Transverse colon (tissue), 4 donors: ENCODE measurements at regions not wholly inside any gene's neighbourhood (a gene's known extent, or its start where the extent isn't known, plus 50 kb on each side); places are given as distances from the start of the nearest gene placed in this dataset.
"Not testable (repeated sequence)": the region's sequence is repeated elsewhere in the genome, so short reads cannot be mapped to it uniquely, and the experiment has no call there.

Source experiments
- DNase-seq: peaks from one replicate; pipeline ENCODE4 v3.0.0-alpha.2; 2019
- H3K27ac ChIP-seq, 4 donors: fragments of 200-600 bp; sonication (generic); 2 replicates each; pipeline ENCODE4 v1.5.1; 2016 to 2018; ENCODE audit warnings: inconsistent platforms in 4 of 4
- H3K27me3 ChIP-seq: fragments of 200-600 bp; sonication (generic); 2 replicates; pipeline ENCODE4 v1.5.1; 2017; ENCODE audit warnings: inconsistent platforms
- H3K36me3 ChIP-seq, 4 donors: fragments of 200-600 bp; sonication (generic); 2 replicates each; pipeline ENCODE4 v1.5.1; 2017 to 2019; ENCODE audit warnings: inconsistent platforms in 4 of 4
- H3K4me1 ChIP-seq, 4 donors: fragments of 200-600 bp; sonication (generic); 2 replicates each; pipeline ENCODE4 v1.5.1; 2017 to 2020; ENCODE audit warnings: inconsistent platforms in 4 of 4
- H3K4me3 ChIP-seq, 4 donors: fragments of 200-600 bp; sonication (generic); 1 replicate in 1 of 4; 2 replicates in 3 of 4; pipeline versions ENCODE4 v1.5.1 to v1.6.1; 2017 to 2019; ENCODE audit warnings: inconsistent platforms in 4 of 4
- H3K9me3 ChIP-seq, 2 donors: fragments of 200-600 bp; sonication (generic); 2 replicates each; pipeline ENCODE4 v1.5.1; 2017 to 2019; ENCODE audit warnings: inconsistent platforms in 2 of 2
- EP300 ChIP-seq: sonication (generic); formaldehyde crosslinking; IDR thresholded peaks from one replicate; pipeline ENCODE4 v1.6.1; 2017; ENCODE audit warnings: antibody characterized with exemption, low read depth
- POLR2A ChIP-seq: fragments of 450-650 bp; IDR thresholded peaks from one replicate; pipeline ENCODE4 v1.6.1; 2016; ENCODE audit warnings: antibody characterized with exemption, mild to moderate bottlenecking, moderate library complexity
- POLR2AphosphoS5 ChIP-seq, 3 donors: sonication (generic); formaldehyde crosslinking; IDR thresholded peaks; one replicate each; pipeline ENCODE4 v1.6.1; 2016; ENCODE audit warnings: antibody characterized with exemption in 3 of 3
- WGBS, 2 donors: methylation state at CpG; one replicate each; pipeline ENCODE4 v1.1.5; 2018; ENCODE audit warnings: low coverage in 1 of 2; 5-methylcytosine and 5-hydroxymethylcytosine counted together
- in situ Hi-C, 4 donors: fragments of 200-750 bp; cut with MboI; loops; one replicate each; pipeline versions ENCODE4 v1.15.0 to v1.15.1; 2017; ENCODE audit warnings: low sequenced_read_pairs in 3 of 4, low pct_ligation_motif_present in 1 of 4, low pct_unique_long_range_greater_than_20kb in 1 of 4
- intact Hi-C: fragments of 100-400 bp; cut with DNase I; formaldehyde crosslinking; loops from one replicate; pipeline ENCODE4 v1.15.1; 2023; ENCODE audit warnings: low total_unique reads
- TF ChIP-seq, protein P1 (sequence below), 5 experiments: fragments of 200-600 bp in 3 of 5; fragments of 450-650 bp in 2 of 5; sonication (generic) in 3 of 5; IDR thresholded peaks; 1 replicate in 2 of 5; 2 replicates in 3 of 5; pipeline ENCODE4 v1.5.1; 2016 to 2017; ENCODE audit warnings: antibody characterized with exemption in 5 of 5, inconsistent platforms in 3 of 5, mild to moderate bottlenecking in 2 of 5, moderate library complexity in 1 of 5

DNA sequence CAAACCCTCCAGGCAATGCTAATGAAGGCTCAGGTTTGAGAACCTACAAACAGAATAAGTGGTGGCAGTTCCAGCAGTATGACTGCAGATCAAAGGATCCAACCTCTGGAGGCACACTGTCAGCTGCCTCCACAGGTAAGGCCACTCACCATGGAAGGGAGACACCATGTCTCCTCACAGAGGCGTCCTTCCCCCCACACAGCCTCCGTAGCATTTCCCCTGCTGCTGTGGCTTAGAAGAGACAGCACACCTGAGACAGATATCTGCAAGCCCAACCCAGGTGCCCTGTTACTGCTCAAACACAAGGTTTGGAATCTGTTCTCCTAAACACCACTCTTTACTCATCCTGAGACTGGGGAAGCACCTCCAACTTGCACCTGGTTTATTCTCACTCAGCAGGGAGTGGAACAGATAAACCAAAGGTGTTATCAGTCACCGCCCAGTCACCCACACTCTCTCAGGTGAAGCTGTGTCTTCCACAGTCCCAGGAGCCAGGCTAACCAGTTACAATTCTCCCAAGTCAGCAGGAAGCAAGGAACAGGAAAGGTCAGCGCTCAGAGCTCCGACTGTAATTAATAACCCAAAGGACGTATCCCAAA, 311.2 kb downstream of the FOXO1 start:
- DNase-seq: no peak
- Histone ChIP-seq H3K36me3 (no peaks in the 10 kb centered on the region), H3K9me3 (no peaks in the 10 kb centered on the region), H3K4me1 (peaks cover 0 to 5% (median 0%) of the 10 kb centered on the region in 4 donors), H3K27me3 (no peaks in the 10 kb centered on the region), H3K4me3 (no peak overlapping the region), H3K27ac (no peak overlapping the region)
- in situ Hi-C loops: no loop called here
- no peak for TF ChIP-seq EP300
- TF ChIP-seq POLR2AphosphoS5 (IDR thresholded peaks at IDR 0.05): no peak
- intact Hi-C loops: no loop called here
- 93 to 100% methylated on average over 4 to 6 of the region's 6 CpGs for WGBS, 2 donors

DNA sequence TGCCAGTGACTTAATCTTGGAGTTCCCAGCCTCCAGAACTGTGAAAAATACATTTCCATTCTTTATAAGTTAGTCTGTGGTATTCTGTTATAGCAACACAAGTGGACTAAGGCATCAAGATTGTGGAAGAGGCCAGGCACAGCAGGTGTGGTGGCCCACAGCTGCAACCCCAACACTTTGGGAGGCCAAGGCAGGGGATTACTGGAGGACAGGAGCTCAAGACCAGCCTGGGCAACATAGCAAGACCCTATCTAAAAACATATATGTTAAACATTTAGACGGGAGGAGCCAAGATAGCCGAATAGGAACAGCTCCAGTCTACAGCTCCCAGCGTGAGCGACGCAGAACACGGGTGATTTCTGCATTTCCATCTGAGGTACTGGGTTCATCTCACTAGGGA, 310.4 kb downstream of the FOXO1 start:
- in situ Hi-C loops (no loop called here), intact Hi-C loops (no loop called here)
- TF ChIP-seq POLR2AphosphoS5 (IDR thresholded peaks at IDR 0.05) (no peak), POLR2A (no peak), EP300 (no peak)
- TF ChIP-seq, protein P1, sequence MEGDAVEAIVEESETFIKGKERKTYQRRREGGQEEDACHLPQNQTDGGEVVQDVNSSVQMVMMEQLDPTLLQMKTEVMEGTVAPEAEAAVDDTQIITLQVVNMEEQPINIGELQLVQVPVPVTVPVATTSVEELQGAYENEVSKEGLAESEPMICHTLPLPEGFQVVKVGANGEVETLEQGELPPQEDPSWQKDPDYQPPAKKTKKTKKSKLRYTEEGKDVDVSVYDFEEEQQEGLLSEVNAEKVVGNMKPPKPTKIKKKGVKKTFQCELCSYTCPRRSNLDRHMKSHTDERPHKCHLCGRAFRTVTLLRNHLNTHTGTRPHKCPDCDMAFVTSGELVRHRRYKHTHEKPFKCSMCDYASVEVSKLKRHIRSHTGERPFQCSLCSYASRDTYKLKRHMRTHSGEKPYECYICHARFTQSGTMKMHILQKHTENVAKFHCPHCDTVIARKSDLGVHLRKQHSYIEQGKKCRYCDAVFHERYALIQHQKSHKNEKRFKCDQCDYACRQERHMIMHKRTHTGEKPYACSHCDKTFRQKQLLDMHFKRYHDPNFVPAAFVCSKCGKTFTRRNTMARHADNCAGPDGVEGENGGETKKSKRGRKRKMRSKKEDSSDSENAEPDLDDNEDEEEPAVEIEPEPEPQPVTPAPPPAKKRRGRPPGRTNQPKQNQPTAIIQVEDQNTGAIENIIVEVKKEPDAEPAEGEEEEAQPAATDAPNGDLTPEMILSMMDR (IDR thresholded peaks at IDR 0.05): no peak
- no peak for DNase-seq
- Histone ChIP-seq H3K9me3 (no peaks in the 10 kb centered on the region), H3K27me3 (no peaks in the 10 kb centered on the region), H3K4me3 (no peak overlapping the region), H3K36me3 (no peaks in the 10 kb centered on the region), H3K27ac (no peak overlapping the region), H3K4me1 (peaks cover 0 to 5% (median 0%) of the 10 kb centered on the region in 4 donors)
- 96% methylated on average over 6 of the region's 6 CpGs; no CpG with 5 or more reads in 1 of the 2 donors for WGBS, 2 donors

DNA sequence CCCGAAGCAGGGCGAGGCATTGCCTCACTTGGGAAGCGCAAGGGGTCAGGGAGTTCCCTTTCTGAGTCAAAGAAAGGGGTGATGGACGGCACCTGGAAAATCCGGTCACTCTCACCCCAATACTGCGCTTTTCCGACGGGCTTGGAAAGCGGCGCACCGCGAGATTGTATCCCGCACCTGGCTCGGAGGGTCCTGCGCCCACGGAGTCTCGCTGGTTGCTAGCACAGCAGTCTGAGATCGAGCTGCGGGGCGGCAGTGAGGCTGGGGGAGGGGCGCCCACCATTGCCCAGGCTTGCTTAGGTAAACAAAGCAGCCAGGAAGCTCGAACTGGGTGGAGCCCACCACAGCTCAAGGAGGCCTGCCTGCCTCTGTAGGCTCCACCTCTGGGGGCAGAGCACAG, 310.0 kb downstream of the FOXO1 start:
- H3K36me3 ChIP-seq, DNase-seq, H3K4me1 ChIP-seq, H3K9me3 ChIP-seq, H3K4me3 ChIP-seq, in situ Hi-C loops, H3K27me3 ChIP-seq, H3K27ac ChIP-seq, intact Hi-C loops: not testable (repeated sequence)
- 72% methylated on average over 20 of the region's 22 CpGs; no CpG with 5 or more reads in 1 of the 2 donors for WGBS, 2 donors

DNA sequence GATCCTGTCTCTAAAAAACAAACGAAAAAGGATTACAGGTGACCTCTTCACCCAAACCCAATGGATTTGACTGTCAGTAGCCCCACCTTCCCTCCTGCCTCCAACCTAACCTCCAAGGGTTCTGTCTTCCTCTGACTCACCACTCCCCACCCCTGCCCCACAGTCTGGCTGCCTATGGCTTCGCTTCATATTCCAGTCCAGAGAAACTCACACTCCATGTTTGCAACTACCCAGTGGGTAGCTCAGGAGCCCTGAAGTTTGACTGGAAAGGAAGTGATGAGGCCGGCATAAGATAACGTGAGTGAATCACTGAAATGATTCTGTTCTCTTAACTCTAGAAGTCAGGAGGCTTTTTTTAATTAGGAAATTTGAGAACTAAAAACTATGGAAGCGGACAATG, 303.9 kb downstream of the FOXO1 start:
- no peak for DNase-seq
- in situ Hi-C loops: no loop called here
- Histone ChIP-seq H3K4me1 (no peaks in the 10 kb centered on the region), H3K9me3 (no peaks in the 10 kb centered on the region), H3K36me3 (no peaks in the 10 kb centered on the region), H3K27me3 (no peaks in the 10 kb centered on the region), H3K4me3 (no peak overlapping the region), H3K27ac (no peak overlapping the region)
- WGBS, 2 donors: 88 to 92% methylated on average over 4 to 5 of the region's 5 CpGs
- TF ChIP-seq POLR2AphosphoS5 (IDR thresholded peaks at IDR 0.05) (no peak), POLR2A (no peak)
- TF ChIP-seq, protein P1 (IDR thresholded peaks at IDR 0.05): no peak
- intact Hi-C loops: no loop called here

DNA sequence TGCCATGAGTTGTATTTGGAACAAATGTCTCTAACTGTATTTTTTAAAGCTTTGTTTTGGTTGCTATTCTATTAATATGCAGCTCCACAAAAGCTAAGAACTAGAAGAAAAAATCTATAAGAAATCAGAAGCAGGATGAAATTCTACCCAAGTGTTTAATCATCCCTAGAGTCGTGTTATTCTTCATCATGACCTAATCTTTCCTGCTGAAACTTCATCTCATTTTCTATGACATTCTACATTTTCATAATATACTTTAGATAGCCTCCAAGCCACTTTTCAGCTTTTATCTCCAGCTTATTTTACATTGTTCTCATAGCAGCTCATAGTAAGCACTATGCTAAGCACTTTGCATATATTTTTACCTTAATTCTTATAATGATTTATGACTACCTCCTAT, 302.8 kb downstream of the FOXO1 start:
- no peak for DNase-seq
- TF ChIP-seq POLR2AphosphoS5 (IDR thresholded peaks at IDR 0.05) (no peak), EP300 (no peak), POLR2A (no peak)
- TF ChIP-seq, protein P1 (IDR thresholded peaks at IDR 0.05): no peak
- intact Hi-C loops: no loop called here
- in situ Hi-C loops: no loop called here
- H3K36me3 ChIP-seq: no peaks in the 10 kb centered on the region
- H3K4me1 ChIP-seq: peaks cover 0 to 2% (median 0%) of the 10 kb centered on the region in 4 donors
- no peak overlapping the region for H3K4me3 ChIP-seq
- WGBS, 2 donors: 43 to 67% methylated on average over 1 of the region's 1 CpG
- H3K27me3 ChIP-seq: no peaks in the 10 kb centered on the region
- H3K27ac ChIP-seq: no peak overlapping the region
- H3K9me3 ChIP-seq: no peaks in the 10 kb centered on the region
